A549 (cell line): ENCODE measurements at regions not wholly inside any gene's neighbourhood (a gene's known extent, or its start where the extent isn't known, plus 50 kb on each side); places are given as distances from the start of the nearest gene placed in this dataset.

ENCODE experiments used
- ATAC-seq, 2 experiments: fragments of 200-7000 bp in 1 of 2; fragments of >200 bp in 1 of 2; cut with Nextera tagmentation in 1 of 2; cut with Tn5 transposase in 1 of 2; 3 replicates each; pipeline versions ENCODE4 v1.8.0 to v1.9.1; 2018 to 2020; ENCODE audit warnings: mild to moderate bottlenecking in 1 of 2, moderate library complexity in 1 of 2
- CTCF ChIA-PET: fragments of 300-600 bp; sonication (Branson Sonifier 250); formaldehyde crosslinking; extraction: SDS; loops from one replicate; lab custom pipeline; 2021; ENCODE audit warnings: antibody characterized with exemption, inconsistent platforms; lab: Yijun Ruan, JAX
- POLR2A ChIA-PET: fragments of 350-600 bp; formaldehyde crosslinking; extraction: SDS; loops from one replicate; lab custom pipeline; 2021; ENCODE audit warnings: antibody characterized with exemption, inconsistent platforms; lab: Yijun Ruan, JAX
- DNase-seq, 2 experiments: peaks; one replicate each; pipeline versions ENCODE4 v3.0.0 to v3.0.0-alpha.2; 2011 to 2016; ENCODE audit warnings: low read depth in 1 of 2, low spot score in 1 of 2
- FAIRE-seq: peaks from 2 replicates; lab custom pipeline; 2011; peaks lifted over from hg19 to GRCh38; lab: Jason Lieb, UNC
- H3K27ac ChIP-seq, 2 experiments: fragments of >200 bp; sonication (Bioruptor Twin); formaldehyde crosslinking; 3 replicates each; pipeline ENCODE4 v1.5.1; 2016 to 2017
- H3K4me1 ChIP-seq: fragments of >200 bp; sonication (Bioruptor Twin); formaldehyde crosslinking; 3 replicates; pipeline ENCODE4 v1.6.1; 2016
- H3K4me2 ChIP-seq: fragments of >200 bp; sonication (Bioruptor Twin); formaldehyde crosslinking; 3 replicates; pipeline ENCODE4 v1.6.1; 2016
- H3K4me3 ChIP-seq: fragments of >200 bp; sonication (Bioruptor Twin); formaldehyde crosslinking; 3 replicates; pipeline ENCODE4 v1.5.1; 2016
- H3K9me3 ChIP-seq: fragments of >200 bp; sonication (Bioruptor Twin); formaldehyde crosslinking; 3 replicates; pipeline ENCODE4 v1.6.1; 2016
- ATOH8 ChIP-seq: fragments of 250-450 bp; sonication (Bioruptor Pico); IDR thresholded peaks from 2 replicates; pipeline ENCODE4 v1.5.0; 2020; ENCODE audit warnings: low read depth, mild to moderate bottlenecking, moderate library complexity
- CBX2 ChIP-seq: fragments of 200-600 bp; sonication (generic); IDR thresholded peaks from 2 replicates; pipeline ENCODE4 v1.6.1; 2016; ENCODE audit warnings: low read depth, mild to moderate bottlenecking, borderline replicate concordance
- CBX8 ChIP-seq: fragments of 200-600 bp; sonication (generic); IDR thresholded peaks from 2 replicates; pipeline ENCODE4 v1.6.1; 2016
- CHD2 ChIP-seq: fragments of 150-350 bp; IDR thresholded peaks from 2 replicates; pipeline ENCODE4 v1.6.1; 2014; ENCODE audit warnings: low read length; ENCODE audit not compliant: partially characterized antibody
- CHD4 ChIP-seq: fragments of 200-600 bp; sonication (generic); IDR thresholded peaks from 2 replicates; pipeline ENCODE4 v1.6.1; 2016; ENCODE audit warnings: antibody characterized with exemption, mild to moderate bottlenecking, borderline replicate concordance
- CTCF ChIP-seq: fragments of >200 bp; sonication (Bioruptor Twin); formaldehyde crosslinking; IDR thresholded peaks from 3 replicates; pipeline ENCODE4 v1.5.1; 2016
- EHF ChIP-seq: fragments of 250-450 bp; sonication (Bioruptor Pico); IDR thresholded peaks from 2 replicates; pipeline ENCODE4 v1.5.0; 2020; ENCODE audit warnings: mild to moderate bottlenecking
- ESRRA ChIP-seq: fragments of 150-350 bp; IDR thresholded peaks from 2 replicates; pipeline ENCODE4 v1.6.1; 2014; ENCODE audit warnings: mild to moderate bottlenecking, low read length, borderline replicate concordance
- GATA3 ChIP-seq: IDR thresholded peaks from 2 replicates; pipeline ENCODE4 v1.6.1; 2012; ENCODE audit warnings: borderline replicate concordance
- HEYL ChIP-seq: fragments of 250-450 bp; sonication (Bioruptor Pico); IDR thresholded peaks from 2 replicates; pipeline ENCODE4 v1.8.0; 2021; ENCODE audit warnings: mild to moderate bottlenecking, moderate library complexity
- HOXA7 ChIP-seq: fragments of 250-450 bp; sonication (Bioruptor Pico); IDR thresholded peaks from 2 replicates; pipeline ENCODE4 v1.5.0; 2020; ENCODE audit warnings: mild to moderate bottlenecking, moderate library complexity
- HOXB13 ChIP-seq: fragments of 250-450 bp; sonication (Bioruptor Pico); IDR thresholded peaks from 2 replicates; pipeline ENCODE4 v1.5.0; 2020; ENCODE audit warnings: low read depth, mild to moderate bottlenecking, moderate library complexity
- HOXB5 ChIP-seq: fragments of 250-450 bp; sonication (Bioruptor Pico); IDR thresholded peaks from 2 replicates; pipeline ENCODE4 v1.5.0; 2020; ENCODE audit warnings: mild to moderate bottlenecking, moderate library complexity
- JUN ChIP-seq, 2 experiments: fragments of >200 bp; sonication (Bioruptor Twin); formaldehyde crosslinking; IDR thresholded peaks; 2 replicates in 1 of 2; 3 replicates in 1 of 2; pipeline ENCODE4 v1.6.1; 2016 to 2017
- KDM1A ChIP-seq: fragments of 200-600 bp; sonication (generic); IDR thresholded peaks from 2 replicates; pipeline ENCODE4 v1.6.1; 2016; ENCODE audit warnings: low read depth, mild to moderate bottlenecking
- KDM5A ChIP-seq: fragments of 200-600 bp; sonication (generic); IDR thresholded peaks from 2 replicates; pipeline ENCODE4 v1.6.1; 2016; ENCODE audit warnings: antibody characterized with exemption, mild to moderate bottlenecking
- MAFK ChIP-seq: fragments of 450-650 bp; IDR thresholded peaks from 2 replicates; pipeline ENCODE4 v1.6.1; 2014; ENCODE audit not compliant: partially characterized antibody
- MAX ChIP-seq: IDR thresholded peaks from 2 replicates; pipeline ENCODE4 v1.6.1; 2012
- POLR2A ChIP-seq: IDR thresholded peaks from 2 replicates; pipeline ENCODE4 v1.6.1; 2012; ENCODE audit warnings: mild to moderate bottlenecking, low read length
- RNF2 ChIP-seq: fragments of 200-600 bp; sonication (generic); IDR thresholded peaks from 2 replicates; pipeline ENCODE4 v1.6.1; 2016; ENCODE audit warnings: low read depth, mild to moderate bottlenecking, antibody characterized with exemption, moderate library complexity, borderline replicate concordance
- SMC3 ChIP-seq: fragments of >200 bp; sonication (Bioruptor Twin); formaldehyde crosslinking; IDR thresholded peaks from 3 replicates; pipeline ENCODE4 v1.6.1; 2018; ENCODE audit warnings: inconsistent platforms
- SREBF2 ChIP-seq: fragments of 450-650 bp; IDR thresholded peaks from 2 replicates; pipeline ENCODE4 v1.6.1; 2014; ENCODE audit warnings: mild to moderate bottlenecking, moderate library complexity
- TP53 ChIP-seq: fragments of 250-450 bp; sonication (Bioruptor Pico); IDR thresholded peaks from 2 replicates; pipeline ENCODE4 v1.5.0; 2021; ENCODE audit warnings: mild to moderate bottlenecking, moderate library complexity
- USF2 ChIP-seq: fragments of 450-650 bp; IDR thresholded peaks from 2 replicates; pipeline ENCODE4 v1.6.1; 2014; ENCODE audit warnings: antibody characterized with exemption
- WGBS: methylation state at CpG from one replicate; pipeline ENCODE4 v1.1.6; 2017; ENCODE audit errors: missing lambda C conversion rate; 5-methylcytosine and 5-hydroxymethylcytosine counted together
- TF ChIP-seq, protein P1 (sequence below): fragments of >200 bp; sonication (Bioruptor Twin); formaldehyde crosslinking; IDR thresholded peaks from 2 replicates; pipeline ENCODE4 v1.6.1; 2016
- TF ChIP-seq, protein P2 (sequence below): fragments of 250-450 bp; sonication (Bioruptor Pico); IDR thresholded peaks from 2 replicates; pipeline ENCODE4 v1.5.0; 2021; ENCODE audit warnings: mild to moderate bottlenecking, moderate library complexity, borderline replicate concordance
- TF ChIP-seq, protein P3 (sequence below): fragments of 150-350 bp; IDR thresholded peaks from 2 replicates; pipeline ENCODE4 v1.6.1; 2014; ENCODE audit warnings: low read depth, mild to moderate bottlenecking, low read length

- Histone ChIP-seq H3K27ac (no peak overlapping the region), H3K4me2 (no peak overlapping the region), H3K4me3 (no peak overlapping the region), H3K4me1 (no peaks in the 10 kb centered on the region), H3K9me3 (no peaks in the 10 kb centered on the region)
- CTCF ChIA-PET: no interaction called here
- TF ChIP-seq CBX8: no peak
- no peak for TF ChIP-seq TP53
- no peak for TF ChIP-seq MAX
- TF ChIP-seq, protein P1, sequence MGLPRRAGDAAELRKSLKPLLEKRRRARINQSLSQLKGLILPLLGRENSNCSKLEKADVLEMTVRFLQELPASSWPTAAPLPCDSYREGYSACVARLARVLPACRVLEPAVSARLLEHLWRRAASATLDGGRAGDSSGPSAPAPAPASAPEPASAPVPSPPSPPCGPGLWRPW: no peak
- no peak for TF ChIP-seq HOXB13 (CRISPR knock-in tag)
- TF ChIP-seq HEYL (CRISPR knock-in tag): no peak
- TF ChIP-seq MAFK: no peak
- TF ChIP-seq CHD4: no peak
- TF ChIP-seq, protein P2, sequence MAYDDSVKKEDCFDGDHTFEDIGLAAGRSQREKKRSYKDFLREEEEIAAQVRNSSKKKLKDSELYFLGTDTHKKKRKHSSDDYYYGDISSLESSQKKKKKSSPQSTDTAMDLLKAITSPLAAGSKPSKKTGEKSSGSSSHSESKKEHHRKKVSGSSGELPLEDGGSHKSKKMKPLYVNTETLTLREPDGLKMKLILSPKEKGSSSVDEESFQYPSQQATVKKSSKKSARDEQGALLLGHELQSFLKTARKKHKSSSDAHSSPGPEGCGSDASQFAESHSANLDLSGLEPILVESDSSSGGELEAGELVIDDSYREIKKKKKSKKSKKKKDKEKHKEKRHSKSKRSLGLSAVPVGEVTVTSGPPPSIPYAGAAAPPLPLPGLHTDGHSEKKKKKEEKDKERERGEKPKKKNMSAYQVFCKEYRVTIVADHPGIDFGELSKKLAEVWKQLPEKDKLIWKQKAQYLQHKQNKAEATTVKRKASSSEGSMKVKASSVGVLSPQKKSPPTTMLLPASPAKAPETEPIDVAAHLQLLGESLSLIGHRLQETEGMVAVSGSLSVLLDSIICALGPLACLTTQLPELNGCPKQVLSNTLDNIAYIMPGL: no peak
- no peak for TF ChIP-seq KDM5A
- no peak for TF ChIP-seq USF2
- TF ChIP-seq CBX2: no peak
- TF ChIP-seq, protein P3, sequence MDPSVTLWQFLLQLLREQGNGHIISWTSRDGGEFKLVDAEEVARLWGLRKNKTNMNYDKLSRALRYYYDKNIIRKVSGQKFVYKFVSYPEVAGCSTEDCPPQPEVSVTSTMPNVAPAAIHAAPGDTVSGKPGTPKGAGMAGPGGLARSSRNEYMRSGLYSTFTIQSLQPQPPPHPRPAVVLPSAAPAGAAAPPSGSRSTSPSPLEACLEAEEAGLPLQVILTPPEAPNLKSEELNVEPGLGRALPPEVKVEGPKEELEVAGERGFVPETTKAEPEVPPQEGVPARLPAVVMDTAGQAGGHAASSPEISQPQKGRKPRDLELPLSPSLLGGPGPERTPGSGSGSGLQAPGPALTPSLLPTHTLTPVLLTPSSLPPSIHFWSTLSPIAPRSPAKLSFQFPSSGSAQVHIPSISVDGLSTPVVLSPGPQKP: no peak
- no peak for TF ChIP-seq ATOH8 (CRISPR knock-in tag)
- TF ChIP-seq CHD2: no peak
- no peak for TF ChIP-seq CTCF
- POLR2A ChIA-PET: no interaction called here
- DNase-seq (no peak), FAIRE-seq (no peak), ATAC-seq (no peak)
- WGBS: 3% methylated on average over 5 of the region's 5 CpGs
Observed at GRCh38 chr20:40019510-40019909, 669.5 kb downstream of the MAFB start.

GRCh38 chr20:40017765-40018164 lies 671.3 kb downstream of the MAFB start:
- FAIRE-seq: no peak
- no peak overlapping the region for H3K4me2 ChIP-seq
- WGBS: 0% methylated on average over 1 of the region's 1 CpG
- no peaks in the 10 kb centered on the region for H3K4me1 ChIP-seq
- H3K9me3 ChIP-seq: no peaks in the 10 kb centered on the region
- H3K27ac ChIP-seq: no peak overlapping the region
- ChIA-PET CTCF (no interaction called here), POLR2A (no interaction called here)
- ATAC-seq: no peak
- H3K4me3 ChIP-seq: no peak overlapping the region
- DNase-seq: no peak
- TF ChIP-seq EHF (CRISPR knock-in tag) (no peak), RNF2 (no peak), CBX2 (no peak), HOXA7 (CRISPR knock-in tag) (no peak), KDM1A (no peak), SMC3 (no peak), GATA3 (no peak), HEYL (CRISPR knock-in tag) (no peak), CHD4 (no peak), POLR2A (no peak), TP53 (no peak), ATOH8 (CRISPR knock-in tag) (no peak), JUN (IDR thresholded peaks at IDR 0.05) (no peak), HOXB5 (CRISPR knock-in tag) (no peak), SREBF2 (no peak), ESRRA (no peak)
- TF ChIP-seq, protein P3: no peak
- TF ChIP-seq, protein P2: no peak
